ENCODE measurements at regions not wholly inside any gene's neighbourhood (a gene's known extent, or its start where the extent isn't known, plus 50 kb on each side); places are given as distances from the start of the nearest gene placed in this dataset.

DNA sequence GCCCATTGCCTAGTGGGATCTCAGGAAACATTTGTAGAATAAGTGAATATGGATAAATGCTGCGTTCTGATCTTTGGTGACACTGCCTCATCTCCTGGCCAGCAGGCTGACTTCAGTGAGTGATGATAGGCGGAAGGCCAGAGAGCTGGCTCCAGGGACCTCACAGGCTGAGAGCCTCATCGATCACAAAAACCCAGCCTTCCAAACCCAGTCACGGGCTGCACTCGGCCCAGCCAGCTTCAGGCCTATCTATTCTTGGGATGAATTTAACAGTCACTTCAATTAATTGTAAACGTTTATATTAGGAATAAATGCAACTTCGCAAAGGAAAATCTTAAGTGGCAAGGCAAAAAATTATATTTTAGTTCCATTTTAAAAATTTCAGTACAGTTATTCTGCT, 201.6 kb downstream of the IRX2 start:
- H3K27me3 ChIP-seq (replicated peaks in 1 of 4; ENCODE audit: control insufficient read depth in 3 of 4, extremely low read depth in 1 of 4, insufficient read depth in 3 of 4, low read length in 3 of 4) = no peaks in the 10 kb centered on the region
- peaks cover 5 to 16% of the 10 kb centered on the region in 2 experiments for H3K9me3 ChIP-seq (ENCODE audit: insufficient read depth in 2 of 2, low read depth in 1 of 2, low read length in 1 of 2)
- ChIA-PET POLR2A (ENCODE audit: partially characterized antibody) (interaction anchor here (0.7 kb wide), 1 partner anchor 14 kb away, joined by 3 read pairs; no protein-coding TSS in a partner anchor), CTCF (ENCODE audit: partially characterized antibody) (interaction anchor here (2.9 kb wide), 1 partner anchor 12 kb away, joined by 12 read pairs; no protein-coding TSS in a partner anchor)
- H4K20me1 ChIP-seq (replicated peaks in 1 of 2; ENCODE audit: control insufficient read depth in 1 of 2, insufficient read depth in 2 of 2, low read length in 2 of 2) = no peaks in the 10 kb centered on the region
- no peak overlapping the region for H2BK15ac ChIP-seq (ENCODE audit: low read length)
- 91% methylated on average over 7 of the region's 7 CpGs; no CpG with 5 or more reads in 1 of the 2 experiments for WGBS, 2 experiments (ENCODE audit: extremely low coverage in 1 of 2, insufficient coverage in 1 of 2, insufficient read length in 1 of 2, insufficient replicate concordance in 2 of 2, low coverage in 1 of 2, low lambda C conversion rate in 2 of 2, missing lambda C conversion rate in 1 of 2)
- no peak overlapping the region for H2AK5ac ChIP-seq (ENCODE audit: low read depth, low read length)
- FAIRE-seq = no peak
- no peak overlapping the region for H3K14ac ChIP-seq (ENCODE audit: insufficient read length)
- no peak overlapping the region for H3K56ac ChIP-seq (replicated peaks; ENCODE audit: insufficient read length, low read depth, low read length)
- H3K9ac ChIP-seq (replicated peaks in 1 of 4; ENCODE audit: extremely low read depth in 1 of 4, low read depth in 3 of 4, low read length in 3 of 4) = no peak overlapping the region
- H4K8ac ChIP-seq (ENCODE audit: extremely low read depth, insufficient read depth, low read length) = no peak overlapping the region
- no peak overlapping the region for H4K5ac ChIP-seq (ENCODE audit: insufficient read length, low read depth, low read length)
- H3K79me1 ChIP-seq (ENCODE audit: low read depth, low read length) = no peaks in the 10 kb centered on the region
- no peak overlapping the region for H3K4me3 ChIP-seq (ENCODE audit: extremely low read depth in 1 of 4, insufficient read depth in 2 of 4, low read depth in 3 of 4, low read length in 4 of 4)
- no peak overlapping the region for H2BK12ac ChIP-seq (ENCODE audit: low read depth, low read length)
- no peak for DNase-seq (ENCODE audit: low read depth in 1 of 2, low spot score in 2 of 2)
- no peak for TF ChIP-seq PHF8 (conservative IDR thresholded peaks at IDR 0.05; ENCODE audit: low read depth, low read length)
- no peak for TF ChIP-seq EZH2 (IDR thresholded peaks at IDR 0.05; ENCODE audit: low read depth, low read length, severe bottlenecking)
- no peak for TF ChIP-seq SIRT6 (IDR thresholded peaks at IDR 0.05; ENCODE audit: low read length)
- TF ChIP-seq SRF (IDR thresholded peaks at IDR 0.05; ENCODE audit: low read depth, low read length) = no peak
- no peak for TF ChIP-seq USF2 (IDR thresholded peaks at IDR 0.05; ENCODE audit: low read length)
- no peak for TF ChIP-seq ATF2 (IDR thresholded peaks at IDR 0.05; ENCODE audit: low read length)
- TF ChIP-seq SP2 (IDR thresholded peaks at IDR 0.05; ENCODE audit: low read length) = no peak
- H2BK20ac ChIP-seq (ENCODE audit: low read length) = no peak overlapping the region
- H2BK120ac ChIP-seq (replicated peaks; ENCODE audit: low read depth, low read length) = no peak overlapping the region
- H3K23me2 ChIP-seq (ENCODE audit: low read depth, low read length) = no peaks in the 10 kb centered on the region
- no peak overlapping the region for H3K4ac ChIP-seq (replicated peaks; ENCODE audit: insufficient read length, low read depth, low read length)
- no peaks in the 10 kb centered on the region for H3K36me3 ChIP-seq (ENCODE audit: control insufficient read depth in 2 of 4, insufficient read depth in 4 of 4, low read length in 3 of 4)
- no peak overlapping the region for H3K4me2 ChIP-seq (ENCODE audit: insufficient read depth in 1 of 2, low read depth in 2 of 2, low read length in 2 of 2)
- no peak overlapping the region for H3K18ac ChIP-seq (ENCODE audit: extremely low read depth, low read length)
- H4K91ac ChIP-seq (replicated peaks; ENCODE audit: insufficient read length, low read length) = no peak overlapping the region
- H3K4me1 ChIP-seq (replicated peaks in 1 of 4; ENCODE audit: control insufficient read depth in 3 of 4, insufficient read depth in 4 of 4, low read length in 3 of 4) = no peaks in the 10 kb centered on the region
- H3K27ac ChIP-seq (ENCODE audit: low read depth, low read length) = no peak overlapping the region
- no peak overlapping the region for H3K23ac ChIP-seq (ENCODE audit: insufficient read length)
- no peak overlapping the region for H2AFZ ChIP-seq (ENCODE audit: low read length)
- no peaks in the 10 kb centered on the region for H3K79me2 ChIP-seq (ENCODE audit: control insufficient read depth in 1 of 2, insufficient read depth in 2 of 2, low read length in 2 of 2)
- H2BK5ac ChIP-seq (ENCODE audit: low read depth, low read length) = no peak overlapping the region

Measured in H1 (cell line).